Activated CD4-positive, alpha-beta T cell treated with anti-CD3 and anti-CD28 coated beads for 4 hours (primary cell): ENCODE measurements at regions not wholly inside any gene's neighbourhood (a gene's known extent, or its start where the extent isn't known, plus 50 kb on each side); places are given as distances from the start of the nearest gene placed in this dataset.
"Not testable (repeated sequence)": the region's sequence is repeated elsewhere in the genome, so short reads cannot be mapped to it uniquely, and the experiment has no call there.

Source experiments
- DNase-seq, 2 donors: peaks; one replicate each; pipeline ENCODE4 v3.0.0-alpha.2; 2020

DNA sequence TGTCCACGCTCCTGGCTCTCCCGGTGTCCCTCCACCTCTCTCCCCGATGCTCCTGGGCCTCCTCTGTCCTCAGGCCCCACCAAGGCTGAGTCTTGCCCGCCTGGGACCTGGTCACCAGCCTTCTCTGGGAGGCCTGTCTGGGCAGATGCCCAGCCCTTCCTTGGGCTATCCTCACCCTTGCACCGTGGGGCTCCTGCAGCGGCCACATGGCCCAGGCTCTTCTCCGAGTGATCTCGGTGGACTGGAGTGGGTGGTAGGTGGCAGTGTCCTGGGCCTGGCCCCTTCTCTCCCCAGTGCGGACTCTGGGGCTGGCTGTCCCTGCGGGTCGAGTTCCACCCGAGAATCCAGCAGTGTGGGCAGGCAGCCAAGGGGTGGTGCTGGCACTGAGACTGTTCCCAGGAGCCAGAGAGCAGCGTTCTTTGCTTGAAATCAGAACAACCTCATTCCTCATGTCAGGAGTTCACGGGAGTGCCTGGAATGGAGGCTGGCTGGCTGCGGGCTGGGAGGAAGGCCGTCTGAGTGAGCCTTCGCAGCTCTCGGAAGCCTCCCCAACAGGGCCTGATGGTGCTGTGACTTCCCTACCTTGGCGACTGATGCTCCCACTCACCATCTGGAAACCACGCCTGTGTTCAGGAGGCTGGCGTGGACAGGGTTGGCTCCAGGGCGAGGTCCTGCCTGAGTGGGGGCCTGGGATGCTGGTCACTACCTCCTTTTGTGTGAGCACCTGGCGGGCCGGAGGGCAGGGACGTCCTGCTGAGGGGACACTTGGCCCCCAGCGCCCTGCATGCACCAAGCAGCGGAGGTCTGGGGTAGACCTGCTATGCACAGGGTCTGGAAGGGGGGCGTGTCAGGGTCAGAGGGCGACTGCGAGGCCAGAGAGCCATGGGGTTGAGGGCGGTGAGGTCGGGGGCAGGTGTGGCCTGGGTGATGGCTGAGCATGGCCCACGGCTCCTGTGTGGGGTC lies 113.9 kb downstream of the TMEM121 start:
- not testable (repeated sequence) for DNase-seq

DNA sequence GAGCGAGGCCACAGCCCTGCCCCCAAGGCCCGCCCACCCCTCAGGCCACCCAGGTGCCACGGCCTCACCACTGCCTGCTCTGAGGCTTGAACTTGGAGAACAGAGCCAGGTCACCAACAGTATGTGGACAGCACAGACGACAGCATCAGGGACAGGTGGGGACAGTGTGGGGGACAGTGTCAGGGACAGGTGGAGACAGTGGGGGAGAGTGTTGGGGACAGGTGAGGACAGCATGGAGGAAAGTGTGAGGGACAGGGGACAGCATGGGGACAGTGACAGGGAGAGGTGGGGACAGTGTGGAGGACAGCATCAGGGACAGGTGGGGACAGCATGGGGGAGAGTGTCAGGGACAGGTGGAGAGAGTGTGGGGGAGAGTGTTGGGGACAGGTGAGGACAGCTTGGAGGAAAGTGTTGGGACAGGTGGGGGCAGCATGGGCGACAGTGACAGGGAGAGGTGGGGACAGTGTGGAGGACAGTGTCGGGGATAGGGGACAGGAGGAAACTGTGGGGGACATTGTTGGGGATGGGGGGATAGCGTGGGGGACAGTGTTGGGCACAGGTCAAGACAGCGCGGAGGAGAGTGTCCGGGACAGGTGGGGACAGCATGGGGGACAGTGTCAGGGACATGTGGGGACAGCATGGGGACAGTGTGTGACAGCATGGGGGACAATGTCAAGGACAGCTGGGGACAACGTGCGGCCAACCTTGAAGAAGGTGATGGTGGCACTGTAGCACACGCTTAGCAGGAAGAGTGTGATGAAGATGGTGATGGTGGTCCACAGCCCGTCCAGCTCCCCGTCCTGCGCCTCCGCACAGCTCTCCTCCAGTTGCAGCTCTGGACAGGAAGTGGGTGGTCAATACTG lies 114.9 kb downstream of the TMEM121 start:
- DNase-seq: no peak

DNA sequence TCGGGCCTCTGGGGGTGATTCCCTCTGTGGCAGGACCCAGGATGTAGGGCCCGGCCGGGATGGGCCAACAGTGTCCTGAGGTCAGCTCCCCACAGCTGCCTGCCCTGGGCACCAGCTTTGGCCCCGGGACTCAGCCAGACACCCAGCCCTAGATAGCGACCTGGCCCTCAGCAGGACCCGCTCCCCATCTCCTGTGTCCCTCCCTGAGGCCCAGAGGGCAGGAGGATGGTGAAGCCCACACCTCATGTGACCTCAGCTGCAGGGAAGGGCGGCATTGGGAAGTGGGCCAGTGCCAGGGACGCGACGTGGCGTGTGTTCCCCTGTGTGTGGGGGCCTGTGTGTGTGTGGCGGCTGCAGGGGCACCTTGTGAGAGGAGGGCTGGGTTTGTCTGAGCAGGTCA lies 115.6 kb downstream of the TMEM121 start:
- not testable (repeated sequence) for DNase-seq

DNA sequence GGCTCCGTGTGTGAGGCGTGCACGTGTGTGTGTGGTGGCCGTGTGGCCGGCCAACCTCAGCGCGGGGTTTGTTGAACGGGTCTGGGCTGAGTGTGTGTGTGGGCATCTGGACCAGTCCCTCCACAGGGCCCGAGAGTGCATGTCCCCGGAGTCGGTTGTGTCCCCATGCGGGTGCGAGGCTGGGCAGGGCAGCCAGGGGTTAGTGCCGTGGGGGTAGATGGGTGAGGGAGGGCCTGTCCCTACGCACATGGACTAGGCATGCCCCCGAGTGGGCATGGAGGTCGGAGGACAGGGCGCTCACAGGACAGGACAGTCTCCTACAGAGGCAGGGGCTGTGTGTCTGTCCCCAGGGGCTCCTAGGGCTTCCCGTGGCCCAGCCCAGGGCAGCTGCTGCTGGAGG lies 116.1 kb downstream of the TMEM121 start:
- not testable (repeated sequence) for DNase-seq

DNA sequence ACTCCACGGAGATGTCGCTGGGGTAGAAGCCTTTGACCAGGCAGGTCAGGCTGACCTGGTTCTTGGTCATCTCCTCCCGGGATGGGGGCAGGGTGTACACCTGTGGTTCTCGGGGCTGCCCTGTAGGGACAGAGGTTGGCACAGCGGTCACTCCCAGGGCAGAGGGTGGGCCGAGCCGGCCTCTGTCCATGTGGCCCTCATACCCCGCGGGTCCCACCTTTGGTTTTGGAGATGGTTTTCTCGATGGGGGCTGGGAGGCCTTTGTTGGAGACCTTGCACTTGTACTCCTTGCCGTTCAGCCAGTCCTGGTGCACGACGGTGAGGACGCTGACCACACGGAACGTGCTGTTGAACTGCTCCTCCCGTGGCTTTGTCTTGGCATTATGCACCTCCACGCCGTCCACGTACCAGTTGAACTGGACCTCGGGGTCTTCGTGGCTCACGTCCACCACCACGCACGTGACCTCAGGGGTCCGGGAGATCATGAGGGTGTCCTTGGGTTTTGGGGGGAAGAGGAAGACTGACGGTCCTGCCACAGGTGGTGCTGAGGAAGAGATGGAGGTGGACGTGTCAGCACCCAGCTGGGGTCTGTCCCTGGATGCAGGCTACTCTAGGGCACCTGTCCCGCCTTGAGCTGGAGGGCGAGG lies 117.1 kb downstream of the TMEM121 start:
- not testable (repeated sequence) for DNase-seq

DNA sequence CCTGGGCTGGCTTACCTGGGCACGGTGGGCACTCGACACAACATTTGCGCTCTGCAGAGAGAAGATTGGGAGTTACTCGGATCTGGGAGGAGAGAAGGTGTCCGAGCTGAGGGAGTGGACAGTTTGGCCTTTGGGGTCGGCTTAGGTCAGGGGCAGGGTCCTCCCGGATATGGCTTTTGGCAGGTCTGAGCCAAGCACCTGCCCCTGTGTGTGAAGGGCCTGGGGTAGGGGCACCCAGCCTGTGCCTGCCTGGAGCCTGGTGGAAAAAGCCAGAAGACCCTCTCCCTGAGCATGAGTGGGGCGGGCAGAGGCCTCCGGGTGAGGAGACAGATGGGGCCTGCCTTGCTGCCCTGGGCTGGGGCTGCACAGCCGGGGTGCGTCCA lies 117.7 kb downstream of the TMEM121 start:
- not testable (repeated sequence) for DNase-seq

DNA sequence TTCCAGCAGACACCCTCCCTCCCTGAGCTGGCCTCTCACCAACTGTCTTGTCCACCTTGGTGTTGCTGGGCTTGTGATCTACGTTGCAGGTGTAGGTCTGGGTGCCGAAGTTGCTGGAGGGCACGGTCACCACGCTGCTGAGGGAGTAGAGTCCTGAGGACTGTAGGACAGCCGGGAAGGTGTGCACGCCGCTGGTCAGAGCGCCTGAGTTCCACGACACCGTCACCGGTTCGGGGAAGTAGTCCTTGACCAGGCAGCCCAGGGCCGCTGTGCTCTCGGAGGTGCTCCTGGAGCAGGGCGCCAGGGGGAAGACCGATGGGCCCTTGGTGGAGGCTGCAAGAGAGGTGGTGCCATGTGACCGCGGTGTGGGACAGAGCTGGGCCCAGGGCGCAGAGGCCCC lies 118.1 kb downstream of the TMEM121 start:
- not testable (repeated sequence) for DNase-seq

DNA sequence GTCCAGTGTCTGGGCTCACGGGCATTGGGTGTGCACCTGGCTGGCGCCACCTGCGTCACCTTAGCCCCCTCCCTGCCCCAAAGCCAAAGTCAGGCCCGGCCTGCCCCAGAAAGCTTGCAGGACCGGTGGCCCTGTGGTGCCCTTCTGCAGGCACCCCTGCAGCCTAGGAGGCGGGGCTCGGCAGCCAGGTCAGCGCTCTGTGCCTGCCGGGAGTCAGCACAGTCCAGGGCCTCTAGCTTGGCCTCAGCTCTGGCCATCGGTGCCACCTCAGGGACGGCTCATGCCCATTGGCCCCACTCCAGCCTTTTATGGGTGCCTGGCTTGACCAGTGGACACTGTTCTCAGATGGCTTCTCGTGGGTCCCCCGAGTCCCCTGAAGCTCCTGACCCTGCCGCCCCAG lies 118.5 kb downstream of the TMEM121 start:
- DNase-seq: not testable (repeated sequence)

DNA sequence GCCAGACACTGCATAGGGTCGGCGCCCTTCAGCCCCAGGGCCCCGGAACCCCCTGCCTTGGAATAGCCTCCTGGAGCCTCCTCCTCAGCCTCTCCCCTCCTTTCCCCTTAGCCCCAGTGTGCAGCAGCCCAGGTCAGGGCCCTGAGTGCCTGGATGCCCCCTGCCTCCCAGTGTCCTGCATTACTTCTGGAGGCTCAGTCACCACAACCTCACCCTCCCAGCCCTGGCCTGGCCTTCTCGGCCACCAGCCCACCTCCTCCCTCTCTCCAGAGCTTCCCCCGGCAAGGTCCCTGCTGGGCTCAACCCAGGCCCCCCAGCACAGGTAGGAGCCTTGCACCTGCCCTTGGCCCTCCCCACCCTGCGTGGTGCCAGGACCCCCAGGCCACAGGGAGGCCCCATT lies 119.0 kb downstream of the TMEM121 start:
- not testable (repeated sequence) for DNase-seq

DNA sequence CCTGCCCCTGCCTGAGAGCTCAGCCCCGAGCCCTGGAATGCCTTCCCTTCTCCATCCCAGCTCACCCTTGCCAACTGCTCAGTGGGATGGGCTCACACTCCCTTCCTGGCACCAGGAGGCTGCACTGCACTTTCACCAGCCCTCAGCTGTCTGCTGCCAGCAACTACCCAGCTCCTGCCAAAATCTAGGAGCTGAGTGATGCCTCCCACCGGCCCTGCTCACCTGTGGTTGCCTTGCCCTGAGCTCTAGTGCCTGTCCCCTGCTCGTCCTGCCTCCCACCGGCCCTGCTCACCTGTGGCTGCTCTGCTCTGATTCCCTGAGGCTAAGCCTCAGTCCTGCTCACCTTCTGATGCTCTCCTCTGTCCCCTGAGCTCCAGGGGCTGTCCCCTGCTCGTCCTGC lies 119.8 kb downstream of the TMEM121 start:
- DNase-seq: no peak

DNA sequence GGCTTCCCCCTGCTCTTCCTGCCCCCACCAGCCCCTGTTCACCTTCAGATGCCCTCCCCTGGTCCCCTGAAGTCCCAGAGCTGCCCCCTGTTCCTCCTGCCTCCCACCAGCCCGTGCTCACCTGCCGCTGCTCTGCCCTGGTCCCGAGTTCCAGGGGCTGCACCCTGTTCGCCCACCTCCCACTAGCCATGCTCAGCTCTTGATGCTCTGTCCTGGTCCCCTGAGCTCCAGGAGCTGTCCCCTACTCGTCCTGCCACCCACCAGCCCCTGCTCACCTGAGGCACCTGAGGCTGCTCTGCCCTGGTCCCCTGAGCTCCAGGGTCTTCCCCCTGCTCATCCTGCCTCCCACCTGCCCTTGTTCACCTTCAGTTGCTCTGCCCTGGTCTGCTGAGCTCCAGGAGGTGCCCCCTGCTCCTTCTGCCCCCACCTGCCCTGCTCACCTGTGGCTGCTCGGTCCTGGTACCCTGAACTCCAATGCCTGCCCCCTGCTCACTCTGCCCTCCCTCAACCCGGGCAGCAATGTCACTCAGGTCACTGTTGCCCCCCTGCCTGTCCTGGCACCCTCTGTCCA lies 120.4 kb downstream of the TMEM121 start:
- DNase-seq: not testable (repeated sequence)

DNA sequence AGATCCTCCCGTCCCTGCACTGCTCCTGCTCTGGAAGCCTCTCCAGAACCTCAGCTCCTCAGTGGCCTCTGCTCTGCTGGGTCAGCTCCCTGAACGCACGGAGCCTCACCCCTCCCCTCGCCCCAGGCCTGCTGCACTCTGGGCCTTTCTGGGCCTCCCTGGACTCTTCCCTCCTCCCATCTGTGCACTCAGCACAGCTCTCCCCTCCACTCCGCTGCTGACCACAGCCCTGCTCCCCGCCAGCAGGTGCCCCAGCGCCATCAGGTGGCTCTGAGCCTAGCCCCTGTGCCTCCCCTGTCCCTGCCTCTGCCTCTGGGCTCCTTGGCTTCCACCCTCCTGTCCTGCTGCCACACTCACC lies 121.0 kb downstream of the TMEM121 start:
- DNase-seq: not testable (repeated sequence)

DNA sequence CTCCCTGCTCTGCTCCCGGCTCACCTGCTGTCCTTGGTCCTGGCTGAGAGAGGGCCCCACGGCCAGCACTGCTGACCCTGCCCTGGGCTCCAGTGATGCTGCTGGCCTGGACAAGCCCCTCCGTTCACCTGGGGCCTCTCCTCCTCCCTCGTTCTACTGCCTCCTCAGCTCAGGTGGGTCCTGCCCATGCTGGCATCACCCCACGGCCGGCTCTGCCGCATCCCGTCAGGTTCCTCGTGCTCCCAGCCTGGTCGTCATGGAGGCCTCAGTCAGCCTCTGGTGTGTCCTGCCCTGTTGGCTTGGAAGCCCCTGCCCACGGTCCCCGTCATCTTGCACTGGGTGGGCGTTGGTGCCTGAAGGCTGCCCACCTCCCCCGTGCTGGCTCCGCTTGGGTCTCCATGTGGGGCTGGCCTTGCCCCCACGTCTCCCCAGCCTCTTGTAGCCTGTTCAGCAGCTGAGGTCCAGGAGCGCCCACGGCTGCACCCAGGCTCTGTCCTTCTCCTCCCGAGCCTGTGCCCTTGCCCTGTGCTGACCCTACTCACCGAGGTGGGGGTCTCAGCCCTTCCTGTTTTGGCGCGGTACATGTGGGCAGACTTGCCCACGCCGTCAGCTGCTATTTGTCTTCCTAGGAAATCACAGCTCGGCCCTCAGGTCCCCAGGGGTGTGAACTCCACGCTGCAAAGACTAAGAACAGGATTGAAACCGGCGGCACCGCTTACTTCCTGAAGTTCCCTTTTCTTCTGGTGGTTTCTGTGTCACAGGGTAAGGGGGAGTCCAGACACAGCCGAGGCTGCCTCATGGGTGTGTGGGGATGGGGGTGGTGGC lies 121.6 kb downstream of the TMEM121 start:
- no peak for DNase-seq

DNA sequence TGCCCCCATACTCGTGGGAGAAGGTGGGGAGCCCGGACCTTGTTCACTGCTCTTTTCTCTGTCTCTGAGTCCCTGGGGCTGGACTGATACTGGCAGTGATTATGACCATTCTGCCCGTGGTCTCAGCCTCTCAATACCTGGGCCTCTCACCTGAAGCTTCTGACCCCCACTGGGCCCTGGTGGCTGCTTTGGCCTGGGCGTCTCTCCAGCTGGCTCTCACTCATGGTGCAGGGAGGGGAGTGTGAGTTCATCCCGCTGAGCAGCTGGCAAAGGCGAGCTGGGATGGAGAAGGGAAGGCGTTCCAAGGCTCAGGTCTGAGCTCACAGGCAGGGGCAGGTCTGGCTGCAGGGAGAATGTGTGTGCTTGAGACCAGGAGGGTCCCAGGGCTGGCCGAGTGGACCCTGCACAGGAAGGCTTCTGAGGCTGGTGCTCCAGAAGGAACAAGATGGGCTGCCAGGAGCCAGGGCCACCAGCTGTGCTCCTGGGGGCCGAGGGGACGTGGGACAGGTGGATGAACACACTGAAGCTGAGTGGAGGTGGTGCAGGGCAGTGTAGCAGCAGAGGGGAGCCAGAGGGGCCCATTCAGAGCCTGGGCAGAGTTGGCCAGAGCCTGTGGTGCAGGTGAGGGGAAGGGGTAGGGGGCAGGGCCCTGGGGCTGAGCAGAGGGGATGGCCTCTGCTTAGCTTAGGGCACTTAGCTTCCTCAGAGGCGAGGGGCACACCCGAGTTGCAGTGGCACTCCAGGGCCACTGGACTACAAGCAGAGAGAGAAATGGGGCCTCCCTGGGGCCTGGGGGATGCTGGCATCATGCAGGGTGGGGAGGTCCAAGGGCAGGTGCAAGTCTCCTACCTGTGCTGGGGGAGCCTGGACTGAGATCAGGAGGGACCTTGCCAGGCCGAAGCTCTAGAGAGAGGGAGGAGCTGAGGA lies 122.5 kb downstream of the TMEM121 start:
- not testable (repeated sequence) for DNase-seq

DNA sequence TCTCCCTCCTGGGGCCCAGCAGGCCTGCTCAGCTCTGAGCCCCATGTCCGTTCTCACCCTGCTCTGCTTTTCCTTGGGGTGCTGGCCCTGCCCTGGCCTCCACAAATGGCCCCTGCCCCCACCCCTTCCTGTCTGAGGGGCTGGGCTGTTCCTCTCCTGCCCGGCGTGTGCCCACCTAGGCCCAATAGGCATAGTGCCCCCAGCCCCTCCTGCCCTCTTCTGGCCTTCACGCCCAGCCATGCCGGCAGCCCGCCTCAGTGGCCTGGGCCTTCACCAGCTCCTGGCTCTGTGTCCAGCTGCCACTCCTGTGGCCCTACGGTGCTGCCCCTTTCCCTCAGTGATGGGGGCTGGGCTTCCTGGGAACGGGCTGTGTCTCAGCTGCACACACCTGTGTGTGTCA lies 125.9 kb downstream of the TMEM121 start:
- not testable (repeated sequence) for DNase-seq

DNA sequence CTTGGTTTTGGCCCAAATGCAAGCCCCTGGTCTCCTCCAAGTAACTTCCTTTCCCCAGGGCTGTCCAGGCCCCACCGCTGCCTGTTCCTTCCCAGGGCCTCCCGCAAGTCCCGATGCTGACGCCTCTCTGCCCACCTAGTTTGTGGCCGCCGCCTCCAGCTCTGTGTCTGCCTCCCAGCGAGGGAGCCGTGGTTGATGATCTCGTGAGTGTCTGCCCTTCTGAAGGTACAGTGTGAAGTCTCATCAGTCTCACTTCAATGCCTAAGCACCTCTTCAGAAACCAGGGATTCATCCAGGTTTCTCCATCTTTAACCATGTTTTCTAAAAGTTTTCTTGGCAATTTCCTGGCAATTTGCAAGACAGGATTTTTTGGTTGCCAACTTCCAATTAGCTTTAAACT lies 127.5 kb downstream of the TMEM121 start:
- not testable (repeated sequence) for DNase-seq

DNA sequence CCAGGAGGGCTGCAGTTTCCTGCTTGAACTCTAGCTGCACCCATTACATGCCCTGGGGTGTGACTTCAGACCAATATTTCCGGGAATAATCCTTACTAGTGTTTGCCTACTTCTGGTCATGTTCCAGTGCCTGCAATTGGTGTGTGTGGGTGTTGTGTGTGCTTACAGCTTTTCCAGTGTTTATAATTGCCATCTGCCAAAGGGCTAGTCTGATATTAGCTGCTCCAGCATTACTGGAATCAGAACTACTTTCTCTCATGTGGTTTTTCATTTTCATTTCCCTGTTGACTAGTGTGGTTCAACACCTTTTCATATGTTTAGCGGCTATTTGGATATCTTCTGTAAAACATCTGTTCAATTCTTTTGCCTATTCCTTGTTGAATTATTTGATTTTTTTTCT lies 132.9 kb downstream of the TMEM121 start:
- not testable (repeated sequence) for DNase-seq

DNA sequence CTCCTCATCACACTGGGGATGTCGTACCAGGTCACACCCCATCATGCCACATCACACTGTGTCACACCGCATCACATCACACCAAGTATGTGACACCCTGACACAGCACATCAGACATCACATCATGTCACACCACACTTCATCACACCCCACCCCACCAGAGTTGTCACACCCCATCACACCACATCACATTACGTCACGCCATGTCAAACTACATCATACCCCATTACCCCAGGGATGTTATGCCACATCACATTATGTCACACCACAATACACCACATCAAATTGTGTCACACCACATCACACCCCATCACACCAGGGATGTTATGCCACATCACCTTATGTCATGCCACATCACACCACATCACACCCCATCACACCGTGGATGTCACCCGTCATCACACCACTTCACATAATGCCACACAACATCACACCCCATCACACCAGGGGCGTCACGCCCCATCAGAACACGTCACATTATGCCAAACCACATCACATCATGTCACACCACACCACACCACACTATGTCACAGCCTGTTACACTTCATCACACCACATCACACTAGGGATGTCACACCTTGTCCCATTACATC lies 133.6 kb downstream of the TMEM121 start:
- DNase-seq: no peak

DNA sequence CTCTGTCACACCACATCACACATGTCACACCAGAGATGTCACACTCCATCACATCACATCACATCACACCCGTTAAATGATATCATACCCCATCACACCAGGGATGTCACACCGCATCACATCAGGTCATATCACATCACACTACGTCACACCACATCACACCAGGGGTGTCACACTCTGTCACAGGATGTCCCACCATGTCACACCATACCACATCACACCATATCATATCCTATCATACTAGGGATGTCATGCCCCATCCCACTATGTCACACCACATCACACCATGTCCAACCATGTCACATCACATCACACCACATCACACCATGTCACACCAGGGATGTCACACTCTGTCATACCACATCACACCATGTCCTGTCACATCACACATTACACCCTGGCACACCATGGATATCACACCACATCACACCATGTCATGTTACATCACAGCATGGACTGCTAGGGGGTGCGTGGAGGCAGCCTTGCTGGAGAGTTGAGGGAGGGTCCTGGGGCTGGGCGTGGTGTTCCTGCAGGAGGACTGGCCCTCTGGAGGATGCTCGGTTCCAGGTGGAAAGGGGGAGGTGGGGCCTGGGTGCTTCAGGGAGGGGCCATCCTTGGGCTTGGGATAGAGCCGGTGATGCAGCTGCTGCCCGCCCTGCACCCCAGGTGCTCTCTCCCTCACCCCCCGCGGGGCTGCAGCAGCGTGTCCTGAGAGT lies 134.6 kb downstream of the TMEM121 start:
- DNase-seq: no peak

DNA sequence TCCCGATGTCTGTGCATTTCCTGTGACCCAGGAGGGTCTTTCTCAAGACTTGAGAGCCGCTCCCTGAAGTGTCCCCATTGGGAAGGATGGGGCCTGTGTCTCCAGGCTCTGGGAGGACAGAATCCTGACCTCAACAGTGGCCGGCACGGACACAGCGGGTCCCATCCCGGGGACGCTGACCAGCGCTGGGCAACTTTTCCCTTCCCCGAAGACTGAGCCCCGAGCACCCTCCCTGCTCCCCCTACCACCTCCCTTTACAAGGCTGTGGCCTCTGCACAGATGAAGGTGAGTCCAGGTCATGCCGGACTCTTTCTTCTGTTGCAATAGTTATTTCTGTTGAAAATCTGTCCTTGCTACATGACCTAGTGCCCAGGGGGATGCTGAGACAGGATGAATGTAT lies 135.7 kb downstream of the TMEM121 start:
- not testable (repeated sequence) for DNase-seq
